GM23338 (cell line): ENCODE measurements at regions not wholly inside any gene's neighbourhood (a gene's known extent, or its start where the extent isn't known, plus 50 kb on each side); places are given as distances from the start of the nearest gene placed in this dataset.

Experiments
- CREB1 ChIP-seq: fragments of 250-450 bp; sonication (Bioruptor Pico); IDR thresholded peaks from 2 replicates; pipeline ENCODE4 v1.5.0; 2020; ENCODE audit warnings: low read depth, mild to moderate bottlenecking, moderate library complexity
- EZH2 ChIP-seq: fragments of 200-600 bp; sonication (generic); IDR thresholded peaks from one replicate; pipeline ENCODE4 v1.8.0; 2017; ENCODE audit warnings: antibody characterized with exemption, mild to moderate bottlenecking, low read depth; ENCODE audit not compliant: unreplicated experiment
- EZH2phosphoT487 ChIP-seq: fragments of 200-600 bp; sonication (generic); IDR thresholded peaks from one replicate; pipeline ENCODE4 v1.8.1; 2018; ENCODE audit warnings: antibody characterized with exemption; ENCODE audit not compliant: unreplicated experiment
- JUNB ChIP-seq: IDR thresholded peaks from one replicate; pipeline ENCODE4 v1.6.1; 2016; ENCODE audit warnings: antibody characterized with exemption; ENCODE audit not compliant: unreplicated experiment
- NANOG ChIP-seq: IDR thresholded peaks from 2 replicates; pipeline ENCODE4 v1.6.1; 2016; ENCODE audit warnings: antibody characterized with exemption, borderline replicate concordance
- POLR2AphosphoS5 ChIP-seq: IDR thresholded peaks from 2 replicates; pipeline ENCODE4 v1.6.1; 2016; ENCODE audit warnings: antibody characterized with exemption, low read depth
- STAT1 ChIP-seq: IDR thresholded peaks from one replicate; pipeline ENCODE4 v1.6.1; 2016; ENCODE audit warnings: antibody characterized with exemption; ENCODE audit not compliant: unreplicated experiment
- ZNF114 ChIP-seq: fragments of 250-450 bp; sonication (Bioruptor Pico); IDR thresholded peaks from 2 replicates; pipeline ENCODE4 v1.5.0; 2020; ENCODE audit warnings: mild to moderate bottlenecking, moderate library complexity
- ZNF331 ChIP-seq: fragments of 250-450 bp; sonication (Bioruptor Pico); IDR thresholded peaks from 2 replicates; pipeline ENCODE4 v1.5.0; 2020; ENCODE audit warnings: low read depth, mild to moderate bottlenecking, moderate library complexity
- TF ChIP-seq, protein P1 (sequence below), 2 experiments: fragments of 200-600 bp in 1 of 2; sonication (generic) in 1 of 2; conservative IDR thresholded peaks; 2 replicates each; pipeline versions ENCODE4 v1.5.1 to v1.6.1; 2016 to 2017; ENCODE audit warnings: antibody characterized with exemption in 2 of 2, low read depth in 2 of 2, mild to moderate bottlenecking in 2 of 2, moderate library complexity in 1 of 2
- TF ChIP-seq, protein P2 (sequence below): IDR thresholded peaks from one replicate; pipeline ENCODE4 v1.6.1; 2018; ENCODE audit warnings: antibody characterized with exemption; ENCODE audit not compliant: unreplicated experiment
- TF ChIP-seq, protein P3 (sequence below): fragments of 250-450 bp; sonication (Bioruptor Pico); IDR thresholded peaks from 2 replicates; pipeline ENCODE4 v1.5.0; 2020; ENCODE audit warnings: mild to moderate bottlenecking, moderate library complexity
- TF ChIP-seq, protein P4 (sequence below): IDR thresholded peaks from 2 replicates; pipeline ENCODE4 v1.6.1; 2016; ENCODE audit warnings: antibody characterized with exemption

DNA sequence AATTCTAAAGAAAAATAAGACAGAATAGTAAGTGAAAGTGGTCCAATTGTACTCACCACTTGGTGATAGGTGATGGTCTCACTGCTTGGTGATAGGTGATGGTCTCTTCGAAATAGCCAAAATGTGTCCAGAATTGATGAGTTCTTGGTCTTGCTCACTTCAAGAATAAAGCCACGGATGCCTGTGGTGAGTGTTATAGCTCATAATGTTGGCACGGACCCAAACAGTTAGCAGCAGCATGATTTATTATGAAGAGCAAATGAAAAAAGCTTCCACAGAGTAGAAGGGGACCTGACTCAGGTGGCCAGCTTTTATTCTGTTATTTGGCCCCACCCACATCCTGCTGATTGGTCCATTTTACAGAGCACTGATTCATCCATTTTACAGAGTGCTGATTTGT, 272.6 kb downstream of the RPS4Y2 start:
- TF ChIP-seq JUNB (no peak), STAT1 (no peak), POLR2AphosphoS5 (no peak), EZH2 (no peak), CREB1 (CRISPR knock-in tag) (no peak), EZH2phosphoT487 (no peak), NANOG (no peak), ZNF114 (CRISPR knock-in tag) (no peak), ZNF331 (CRISPR knock-in tag) (no peak)
- TF ChIP-seq, protein P1, sequence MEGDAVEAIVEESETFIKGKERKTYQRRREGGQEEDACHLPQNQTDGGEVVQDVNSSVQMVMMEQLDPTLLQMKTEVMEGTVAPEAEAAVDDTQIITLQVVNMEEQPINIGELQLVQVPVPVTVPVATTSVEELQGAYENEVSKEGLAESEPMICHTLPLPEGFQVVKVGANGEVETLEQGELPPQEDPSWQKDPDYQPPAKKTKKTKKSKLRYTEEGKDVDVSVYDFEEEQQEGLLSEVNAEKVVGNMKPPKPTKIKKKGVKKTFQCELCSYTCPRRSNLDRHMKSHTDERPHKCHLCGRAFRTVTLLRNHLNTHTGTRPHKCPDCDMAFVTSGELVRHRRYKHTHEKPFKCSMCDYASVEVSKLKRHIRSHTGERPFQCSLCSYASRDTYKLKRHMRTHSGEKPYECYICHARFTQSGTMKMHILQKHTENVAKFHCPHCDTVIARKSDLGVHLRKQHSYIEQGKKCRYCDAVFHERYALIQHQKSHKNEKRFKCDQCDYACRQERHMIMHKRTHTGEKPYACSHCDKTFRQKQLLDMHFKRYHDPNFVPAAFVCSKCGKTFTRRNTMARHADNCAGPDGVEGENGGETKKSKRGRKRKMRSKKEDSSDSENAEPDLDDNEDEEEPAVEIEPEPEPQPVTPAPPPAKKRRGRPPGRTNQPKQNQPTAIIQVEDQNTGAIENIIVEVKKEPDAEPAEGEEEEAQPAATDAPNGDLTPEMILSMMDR (conservative IDR thresholded peaks at IDR 0.05; ENCODE audit: low read depth in 2 of 2): no peak
- TF ChIP-seq, protein P2, sequence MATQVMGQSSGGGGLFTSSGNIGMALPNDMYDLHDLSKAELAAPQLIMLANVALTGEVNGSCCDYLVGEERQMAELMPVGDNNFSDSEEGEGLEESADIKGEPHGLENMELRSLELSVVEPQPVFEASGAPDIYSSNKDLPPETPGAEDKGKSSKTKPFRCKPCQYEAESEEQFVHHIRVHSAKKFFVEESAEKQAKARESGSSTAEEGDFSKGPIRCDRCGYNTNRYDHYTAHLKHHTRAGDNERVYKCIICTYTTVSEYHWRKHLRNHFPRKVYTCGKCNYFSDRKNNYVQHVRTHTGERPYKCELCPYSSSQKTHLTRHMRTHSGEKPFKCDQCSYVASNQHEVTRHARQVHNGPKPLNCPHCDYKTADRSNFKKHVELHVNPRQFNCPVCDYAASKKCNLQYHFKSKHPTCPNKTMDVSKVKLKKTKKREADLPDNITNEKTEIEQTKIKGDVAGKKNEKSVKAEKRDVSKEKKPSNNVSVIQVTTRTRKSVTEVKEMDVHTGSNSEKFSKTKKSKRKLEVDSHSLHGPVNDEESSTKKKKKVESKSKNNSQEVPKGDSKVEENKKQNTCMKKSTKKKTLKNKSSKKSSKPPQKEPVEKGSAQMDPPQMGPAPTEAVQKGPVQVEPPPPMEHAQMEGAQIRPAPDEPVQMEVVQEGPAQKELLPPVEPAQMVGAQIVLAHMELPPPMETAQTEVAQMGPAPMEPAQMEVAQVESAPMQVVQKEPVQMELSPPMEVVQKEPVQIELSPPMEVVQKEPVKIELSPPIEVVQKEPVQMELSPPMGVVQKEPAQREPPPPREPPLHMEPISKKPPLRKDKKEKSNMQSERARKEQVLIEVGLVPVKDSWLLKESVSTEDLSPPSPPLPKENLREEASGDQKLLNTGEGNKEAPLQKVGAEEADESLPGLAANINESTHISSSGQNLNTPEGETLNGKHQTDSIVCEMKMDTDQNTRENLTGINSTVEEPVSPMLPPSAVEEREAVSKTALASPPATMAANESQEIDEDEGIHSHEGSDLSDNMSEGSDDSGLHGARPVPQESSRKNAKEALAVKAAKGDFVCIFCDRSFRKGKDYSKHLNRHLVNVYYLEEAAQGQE: no peak
- TF ChIP-seq, protein P3, sequence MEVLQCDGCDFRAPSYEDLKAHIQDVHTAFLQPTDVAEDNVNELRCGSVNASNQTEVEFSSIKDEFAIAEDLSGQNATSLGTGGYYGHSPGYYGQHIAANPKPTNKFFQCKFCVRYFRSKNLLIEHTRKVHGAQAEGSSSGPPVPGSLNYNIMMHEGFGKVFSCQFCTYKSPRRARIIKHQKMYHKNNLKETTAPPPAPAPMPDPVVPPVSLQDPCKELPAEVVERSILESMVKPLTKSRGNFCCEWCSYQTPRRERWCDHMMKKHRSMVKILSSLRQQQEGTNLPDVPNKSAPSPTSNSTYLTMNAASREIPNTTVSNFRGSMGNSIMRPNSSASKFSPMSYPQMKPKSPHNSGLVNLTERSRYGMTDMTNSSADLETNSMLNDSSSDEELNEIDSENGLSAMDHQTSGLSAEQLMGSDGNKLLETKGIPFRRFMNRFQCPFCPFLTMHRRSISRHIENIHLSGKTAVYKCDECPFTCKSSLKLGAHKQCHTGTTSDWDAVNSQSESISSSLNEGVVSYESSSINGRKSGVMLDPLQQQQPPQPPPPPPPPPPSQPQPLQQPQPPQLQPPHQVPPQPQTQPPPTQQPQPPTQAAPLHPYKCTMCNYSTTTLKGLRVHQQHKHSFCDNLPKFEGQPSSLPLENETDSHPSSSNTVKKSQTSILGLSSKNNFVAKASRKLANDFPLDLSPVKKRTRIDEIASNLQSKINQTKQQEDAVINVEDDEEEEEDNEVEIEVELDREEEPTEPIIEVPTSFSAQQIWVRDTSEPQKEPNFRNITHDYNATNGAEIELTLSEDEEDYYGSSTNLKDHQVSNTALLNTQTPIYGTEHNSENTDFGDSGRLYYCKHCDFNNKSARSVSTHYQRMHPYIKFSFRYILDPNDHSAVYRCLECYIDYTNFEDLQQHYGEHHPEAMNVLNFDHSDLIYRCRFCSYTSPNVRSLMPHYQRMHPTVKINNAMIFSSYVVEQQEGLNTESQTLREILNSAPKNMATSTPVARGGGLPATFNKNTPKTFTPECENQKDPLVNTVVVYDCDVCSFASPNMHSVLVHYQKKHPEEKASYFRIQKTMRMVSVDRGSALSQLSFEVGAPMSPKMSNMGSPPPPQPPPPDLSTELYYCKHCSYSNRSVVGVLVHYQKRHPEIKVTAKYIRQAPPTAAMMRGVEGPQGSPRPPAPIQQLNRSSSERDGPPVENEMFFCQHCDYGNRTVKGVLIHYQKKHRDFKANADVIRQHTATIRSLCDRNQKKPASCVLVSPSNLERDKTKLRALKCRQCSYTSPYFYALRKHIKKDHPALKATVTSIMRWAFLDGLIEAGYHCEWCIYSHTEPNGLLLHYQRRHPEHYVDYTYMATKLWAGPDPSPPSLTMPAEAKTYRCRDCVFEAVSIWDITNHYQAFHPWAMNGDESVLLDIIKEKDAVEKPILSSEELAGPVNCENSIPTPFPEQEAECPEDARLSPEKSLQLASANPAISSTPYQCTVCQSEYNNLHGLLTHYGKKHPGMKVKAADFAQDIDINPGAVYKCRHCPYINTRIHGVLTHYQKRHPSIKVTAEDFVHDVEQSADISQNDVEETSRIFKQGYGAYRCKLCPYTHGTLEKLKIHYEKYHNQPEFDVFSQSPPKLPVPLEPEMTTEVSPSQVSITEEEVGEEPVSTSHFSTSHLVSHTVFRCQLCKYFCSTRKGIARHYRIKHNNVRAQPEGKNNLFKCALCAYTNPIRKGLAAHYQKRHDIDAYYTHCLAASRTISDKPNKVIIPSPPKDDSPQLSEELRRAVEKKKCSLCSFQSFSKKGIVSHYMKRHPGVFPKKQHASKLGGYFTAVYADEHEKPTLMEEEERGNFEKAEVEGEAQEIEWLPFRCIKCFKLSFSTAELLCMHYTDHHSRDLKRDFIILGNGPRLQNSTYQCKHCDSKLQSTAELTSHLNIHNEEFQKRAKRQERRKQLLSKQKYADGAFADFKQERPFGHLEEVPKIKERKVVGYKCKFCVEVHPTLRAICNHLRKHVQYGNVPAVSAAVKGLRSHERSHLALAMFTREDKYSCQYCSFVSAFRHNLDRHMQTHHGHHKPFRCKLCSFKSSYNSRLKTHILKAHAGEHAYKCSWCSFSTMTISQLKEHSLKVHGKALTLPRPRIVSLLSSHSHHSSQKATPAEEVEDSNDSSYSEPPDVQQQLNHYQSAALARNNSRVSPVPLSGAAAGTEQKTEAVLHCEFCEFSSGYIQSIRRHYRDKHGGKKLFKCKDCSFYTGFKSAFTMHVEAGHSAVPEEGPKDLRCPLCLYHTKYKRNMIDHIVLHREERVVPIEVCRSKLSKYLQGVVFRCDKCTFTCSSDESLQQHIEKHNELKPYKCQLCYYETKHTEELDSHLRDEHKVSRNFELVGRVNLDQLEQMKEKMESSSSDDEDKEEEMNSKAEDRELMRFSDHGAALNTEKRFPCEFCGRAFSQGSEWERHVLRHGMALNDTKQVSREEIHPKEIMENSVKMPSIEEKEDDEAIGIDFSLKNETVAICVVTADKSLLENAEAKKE: no peak
- TF ChIP-seq, protein P4, sequence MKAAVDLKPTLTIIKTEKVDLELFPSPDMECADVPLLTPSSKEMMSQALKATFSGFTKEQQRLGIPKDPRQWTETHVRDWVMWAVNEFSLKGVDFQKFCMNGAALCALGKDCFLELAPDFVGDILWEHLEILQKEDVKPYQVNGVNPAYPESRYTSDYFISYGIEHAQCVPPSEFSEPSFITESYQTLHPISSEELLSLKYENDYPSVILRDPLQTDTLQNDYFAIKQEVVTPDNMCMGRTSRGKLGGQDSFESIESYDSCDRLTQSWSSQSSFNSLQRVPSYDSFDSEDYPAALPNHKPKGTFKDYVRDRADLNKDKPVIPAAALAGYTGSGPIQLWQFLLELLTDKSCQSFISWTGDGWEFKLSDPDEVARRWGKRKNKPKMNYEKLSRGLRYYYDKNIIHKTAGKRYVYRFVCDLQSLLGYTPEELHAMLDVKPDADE: no peak
